NOMO-1 (cell line): ENCODE measurements at regions not wholly inside any gene's neighbourhood (a gene's known extent, or its start where the extent isn't known, plus 50 kb on each side); places are given as distances from the start of the nearest gene placed in this dataset.

ENCODE experiments used
- DNase-seq, 2 experiments: peaks; one replicate each; lab custom pipeline; 2025; ENCODE audit not compliant: unreplicated experiment in 2 of 2; lab: John Stamatoyannopoulos, UW

DNA sequence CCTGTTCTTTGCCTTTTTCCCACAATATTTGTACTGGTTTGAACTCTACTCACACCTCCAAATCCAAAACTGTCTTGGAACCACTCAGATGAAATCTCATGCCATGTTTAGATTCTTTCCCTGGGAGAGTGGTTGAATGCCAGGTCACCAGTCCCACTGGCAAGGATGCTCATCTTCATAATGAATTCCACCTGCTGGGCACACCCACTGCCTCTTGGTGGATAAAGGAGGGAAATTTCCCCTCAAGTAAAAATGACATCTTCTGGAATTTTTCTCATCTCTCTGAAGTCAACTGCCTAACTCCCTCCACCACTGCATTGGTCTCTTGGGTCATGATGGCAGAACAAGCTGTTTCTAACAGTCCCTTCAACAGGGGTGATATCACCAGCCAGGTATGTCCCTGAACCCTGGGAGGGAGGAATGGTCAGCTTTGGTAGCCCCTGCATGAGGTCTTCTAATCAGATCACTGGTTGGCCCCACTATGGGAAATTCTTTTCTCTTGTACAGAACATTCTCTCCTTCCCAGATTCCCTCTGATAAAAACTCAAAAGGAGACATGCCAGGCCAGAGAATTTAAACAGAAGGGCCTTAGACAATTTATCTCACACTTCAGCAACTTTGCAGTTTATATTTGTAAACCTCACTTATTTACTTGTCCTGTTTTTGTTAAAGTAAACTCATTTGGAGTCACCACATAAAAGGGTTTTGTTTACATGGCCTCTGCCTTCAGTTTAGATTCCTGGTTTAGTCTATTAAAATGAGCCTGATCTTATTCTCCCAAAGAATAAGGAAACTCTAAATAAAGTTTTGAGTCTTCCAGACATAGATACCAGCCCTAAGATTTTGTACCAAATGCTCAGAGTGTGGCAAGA is 143.4 kb downstream of the WNT5A start:
- DNase-seq, result no peak

DNA sequence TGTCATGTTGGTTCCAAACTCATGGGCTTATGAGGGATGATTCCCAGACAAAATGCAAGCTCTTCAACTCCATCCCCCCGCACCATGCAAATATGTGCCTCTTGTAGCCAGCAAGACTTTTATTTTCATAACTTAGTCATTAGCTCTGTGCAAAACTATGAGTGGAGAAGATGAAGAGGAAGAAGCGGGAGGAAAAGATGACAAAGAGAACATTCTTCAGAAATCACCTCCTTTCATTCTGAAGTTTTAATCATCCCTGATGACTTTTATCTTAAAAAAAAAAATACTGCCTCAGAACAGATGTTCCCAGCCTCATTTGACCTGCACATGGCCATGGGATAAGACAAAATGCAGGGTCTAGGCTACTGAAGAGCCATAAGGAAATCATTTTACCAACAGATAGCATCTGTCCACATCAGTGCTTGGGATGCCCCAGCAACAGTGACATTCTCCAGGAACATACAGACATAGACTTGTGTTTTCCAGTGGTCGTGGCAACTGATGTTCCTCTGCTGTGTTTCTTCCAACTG is 145.5 kb downstream of the WNT5A start:
- no peak for DNase-seq

DNA sequence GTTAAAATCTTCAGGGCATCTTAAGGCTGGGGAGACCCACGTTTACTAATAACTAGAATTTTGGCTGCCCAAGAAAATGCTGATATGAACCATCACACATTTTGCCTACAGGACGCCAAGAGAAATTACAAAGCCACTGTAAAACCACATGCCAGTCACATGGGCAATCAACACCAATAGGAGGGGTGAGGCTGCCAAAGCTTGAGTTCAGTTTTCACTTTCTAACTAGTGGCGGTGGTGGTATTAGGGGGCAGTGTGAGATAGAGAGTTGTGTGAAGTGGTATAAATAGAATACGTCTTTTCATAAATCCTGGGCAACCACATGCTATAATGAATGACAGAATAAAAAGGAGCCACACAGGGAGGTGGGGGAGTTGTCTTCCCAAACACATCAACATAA is 147.3 kb downstream of the WNT5A start:
- no peak for DNase-seq

DNA sequence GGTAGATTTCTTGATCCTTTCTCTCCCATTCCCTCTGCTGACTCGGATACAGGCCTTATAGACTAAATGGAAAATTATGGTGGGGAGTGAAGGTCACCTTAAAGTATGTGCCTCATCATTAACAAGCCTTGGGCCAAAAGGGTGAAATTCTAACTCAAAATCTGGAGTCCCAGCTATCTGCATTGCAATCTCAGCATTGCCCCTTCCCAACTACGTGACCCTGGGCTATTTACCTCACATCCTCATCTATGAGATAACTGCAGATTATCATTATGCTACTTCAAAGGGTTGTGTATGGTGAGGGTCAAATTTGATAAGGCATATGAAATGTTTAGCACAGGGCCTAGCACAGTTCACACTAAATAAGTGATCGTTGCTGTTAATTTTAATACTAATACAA is 147.7 kb downstream of the WNT5A start:
- no peak for DNase-seq

DNA sequence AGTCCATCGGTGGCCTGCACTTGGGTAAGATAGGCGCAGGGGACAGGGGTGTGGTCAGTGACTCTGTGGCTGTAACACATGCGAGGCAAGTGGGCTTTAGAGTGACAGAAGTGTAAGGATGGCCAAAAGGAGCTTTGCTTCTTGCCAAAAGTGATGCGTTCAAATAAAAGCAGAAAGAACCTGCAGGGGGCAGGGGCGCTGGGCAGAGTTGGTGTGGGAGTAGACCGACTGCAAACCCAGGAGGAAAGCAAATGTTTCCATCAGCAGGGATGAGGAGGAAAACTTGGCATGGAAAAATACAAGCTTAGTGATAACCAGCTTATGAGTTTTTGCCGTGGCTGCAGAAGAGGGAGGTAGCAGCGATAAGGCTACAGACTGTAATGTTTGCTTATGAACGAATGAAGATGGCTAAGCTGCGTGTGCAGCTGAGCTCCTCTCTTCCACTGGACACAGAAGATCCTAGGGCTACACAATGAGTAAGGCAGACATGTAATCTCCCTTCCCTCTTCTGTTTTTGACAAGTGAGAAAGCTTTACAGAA is 149.4 kb downstream of the WNT5A start:
- DNase-seq, result no peak

DNA sequence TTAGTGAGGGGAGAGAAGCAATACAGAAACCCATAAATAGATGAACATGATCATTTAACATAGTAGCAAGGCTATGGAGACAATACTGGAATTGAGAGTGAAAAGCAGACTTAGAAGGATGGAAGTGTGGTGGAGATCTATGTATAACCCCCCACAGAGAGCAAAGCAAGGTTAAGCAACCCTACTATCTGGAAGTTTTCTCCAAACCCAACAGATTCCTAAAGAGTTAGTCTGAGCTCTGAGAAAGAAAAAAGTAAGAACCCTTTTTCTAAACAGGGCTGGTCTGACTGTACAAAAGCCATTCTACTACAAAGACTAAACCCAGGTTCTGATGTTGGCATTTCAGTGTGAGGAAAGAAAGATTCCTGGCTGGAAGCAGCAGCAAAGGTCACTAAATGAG is 153.2 kb downstream of the WNT5A start:
- DNase-seq, result no peak

DNA sequence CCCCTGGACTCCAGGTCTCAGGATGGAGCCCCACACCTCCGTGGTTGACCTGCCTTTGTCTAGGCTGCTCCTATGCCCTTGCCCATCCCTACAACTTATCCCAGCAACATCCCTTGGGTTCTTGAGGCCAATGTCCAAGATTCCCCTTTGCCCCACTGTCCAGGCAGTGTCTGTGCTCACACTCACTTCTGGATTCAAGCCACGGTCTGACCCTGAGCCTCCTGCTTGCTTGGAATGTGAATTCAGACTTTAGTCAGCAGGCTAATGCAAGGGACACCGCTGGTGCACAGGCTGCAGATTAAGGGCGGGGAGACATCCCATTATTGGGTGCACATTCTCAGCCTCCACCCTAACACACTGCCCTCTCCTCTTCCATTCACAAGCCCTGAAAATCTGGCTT is 154.1 kb downstream of the WNT5A start:
- no peak for DNase-seq

DNA sequence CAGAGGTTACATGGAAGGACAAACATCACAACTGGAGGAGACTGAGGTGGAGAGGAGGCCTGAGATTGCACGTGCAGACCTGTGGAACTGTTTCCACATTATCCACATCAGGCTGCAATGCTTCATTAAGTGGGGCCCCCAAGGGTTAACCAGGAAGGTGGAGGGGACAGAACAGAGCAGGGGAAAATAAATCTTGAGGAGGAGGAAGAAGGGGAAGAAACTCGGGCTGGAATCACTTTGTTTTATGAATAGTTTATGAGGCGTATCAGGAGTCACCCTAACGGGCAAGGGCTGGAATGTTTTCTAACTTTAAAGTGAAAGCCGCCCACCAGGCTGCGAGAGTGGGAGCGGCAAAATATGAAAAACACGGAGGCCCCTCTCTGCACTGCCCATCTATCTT is 154.9 kb downstream of the WNT5A start:
- DNase-seq, result no peak

DNA sequence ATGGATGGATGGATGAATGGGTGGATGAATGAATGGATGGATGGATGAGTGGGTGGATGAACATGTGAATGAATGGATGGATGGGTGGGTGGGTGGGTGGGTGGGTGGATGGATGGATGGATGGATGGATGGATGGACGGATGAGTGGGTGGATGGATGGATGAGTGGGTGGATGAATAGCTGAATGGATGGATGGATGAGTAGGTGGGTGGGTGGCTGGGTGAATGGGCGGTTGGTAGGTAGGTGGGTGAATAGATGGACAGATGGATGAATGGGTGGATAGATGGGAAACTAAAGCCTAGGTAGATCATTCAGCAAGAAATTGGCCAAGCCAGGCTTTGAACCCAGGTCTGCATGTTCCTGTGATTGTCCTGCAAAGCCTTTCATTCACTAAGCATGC is 155.6 kb downstream of the WNT5A start:
- DNase-seq, result no peak

DNA sequence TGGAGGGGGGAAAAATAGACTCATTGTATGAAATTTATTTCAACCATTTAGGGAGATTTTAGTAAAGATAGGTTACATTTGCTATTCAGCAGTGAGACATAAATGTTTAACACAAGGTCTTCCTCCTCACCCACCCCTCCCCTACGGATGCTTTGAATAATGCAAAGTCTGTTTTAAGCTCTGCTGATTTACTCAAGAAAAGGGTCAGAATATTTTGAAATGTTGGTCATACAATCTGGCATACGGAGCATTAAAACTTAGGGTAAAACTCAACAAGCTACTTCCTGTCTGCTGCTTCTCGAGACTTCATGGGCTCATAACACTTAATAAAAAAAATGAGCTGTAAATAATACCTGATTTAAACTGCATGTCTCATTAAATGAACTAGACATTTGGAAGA is 156.3 kb downstream of the WNT5A start:
- DNase-seq, result no peak

DNA sequence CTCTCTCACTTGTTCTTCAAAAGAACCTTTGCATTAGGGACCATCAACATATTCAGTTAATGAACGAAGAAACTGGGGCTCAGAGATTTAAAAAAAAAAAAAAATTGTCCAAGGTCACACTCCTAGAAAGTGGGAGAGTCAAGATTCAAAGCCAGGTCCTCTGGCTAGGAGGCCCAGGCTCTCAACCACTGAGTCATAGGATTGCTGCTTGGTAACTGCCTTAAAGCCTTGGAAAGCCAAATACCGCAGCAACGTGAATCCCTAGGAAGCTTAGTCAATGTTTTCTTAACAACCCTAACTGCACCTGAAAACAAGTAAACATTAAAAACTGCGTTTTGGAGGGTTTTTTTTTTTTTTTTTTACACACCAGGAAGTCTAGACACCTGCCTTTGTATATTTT is 156.8 kb downstream of the WNT5A start:
- DNase-seq, result no peak

DNA sequence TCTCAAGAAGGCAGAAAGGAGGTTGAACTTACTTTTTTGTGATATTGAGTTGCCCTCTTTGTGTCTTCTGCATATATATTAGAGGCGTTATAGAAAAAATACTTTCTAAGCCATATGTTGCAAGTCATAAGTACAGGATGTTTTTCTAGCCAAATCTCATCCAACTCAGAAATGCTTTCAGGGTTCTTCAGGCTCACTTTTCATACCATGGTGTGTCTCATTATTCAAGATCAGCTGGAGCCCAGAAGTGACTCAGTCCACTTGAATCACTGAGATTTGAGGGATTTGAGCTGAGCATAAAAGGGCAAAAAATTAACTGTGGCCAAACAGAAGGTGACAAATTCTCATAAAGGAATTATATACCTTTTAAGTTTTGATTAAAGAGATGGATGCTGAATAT is 157.3 kb downstream of the WNT5A start:
- no peak for DNase-seq

DNA sequence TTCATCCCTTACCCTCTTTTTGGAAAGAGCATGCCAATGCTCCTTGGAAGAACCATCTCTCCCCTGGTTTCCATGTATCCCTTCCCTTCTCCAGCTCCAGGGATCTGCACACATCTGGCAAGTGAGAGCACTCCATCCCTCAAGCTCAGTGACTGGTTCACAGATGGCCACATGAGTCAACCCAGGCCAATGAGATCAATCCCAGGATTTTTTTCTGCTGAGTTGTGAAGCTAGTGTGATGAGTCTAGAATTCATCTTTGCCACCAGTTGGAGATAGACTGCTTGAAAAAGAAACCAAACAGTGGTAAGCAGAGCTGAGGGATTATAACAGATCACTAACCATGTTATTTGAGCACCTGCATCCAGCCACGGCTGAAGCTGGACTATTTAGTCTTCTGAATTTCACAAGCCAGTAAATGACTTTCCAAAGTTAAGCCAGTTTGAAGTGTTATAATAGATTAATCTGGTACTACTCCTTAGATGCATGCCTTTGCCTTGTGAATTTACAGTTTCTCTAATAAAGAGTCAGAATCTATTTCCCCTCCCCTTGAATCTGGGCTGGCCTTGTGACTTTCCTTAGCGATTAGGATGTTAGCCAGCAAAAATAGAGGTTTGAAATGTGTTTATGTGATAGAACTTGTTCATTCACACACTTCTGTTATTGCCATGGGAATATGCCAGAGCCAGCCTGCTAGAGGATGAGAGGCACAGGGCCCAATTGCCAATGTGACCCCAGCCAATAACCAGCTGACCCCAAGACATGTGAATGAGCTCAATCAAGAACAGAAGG is 159.8 kb downstream of the WNT5A start:
- no peak for DNase-seq

DNA sequence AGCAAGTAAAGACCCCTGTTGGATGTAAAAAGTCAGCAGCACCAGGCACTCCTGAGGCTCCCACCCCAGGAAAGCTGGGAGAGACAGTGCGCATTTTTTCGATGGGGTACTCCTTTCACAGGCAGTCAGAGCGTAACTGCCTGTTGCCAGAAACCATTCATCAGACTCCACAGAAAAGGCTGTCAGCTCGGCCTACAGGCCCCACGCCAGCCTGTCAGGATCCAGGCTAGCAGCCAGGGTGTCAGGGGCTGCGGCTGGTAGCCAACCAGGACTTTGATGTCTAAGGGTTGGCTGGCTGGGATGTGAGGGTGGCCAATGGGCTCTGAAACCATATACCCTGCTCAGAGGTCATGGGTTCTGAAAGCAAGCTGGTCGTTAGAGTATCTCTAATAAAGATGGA is 164.5 kb downstream of the WNT5A start:
- DNase-seq, result no peak

DNA sequence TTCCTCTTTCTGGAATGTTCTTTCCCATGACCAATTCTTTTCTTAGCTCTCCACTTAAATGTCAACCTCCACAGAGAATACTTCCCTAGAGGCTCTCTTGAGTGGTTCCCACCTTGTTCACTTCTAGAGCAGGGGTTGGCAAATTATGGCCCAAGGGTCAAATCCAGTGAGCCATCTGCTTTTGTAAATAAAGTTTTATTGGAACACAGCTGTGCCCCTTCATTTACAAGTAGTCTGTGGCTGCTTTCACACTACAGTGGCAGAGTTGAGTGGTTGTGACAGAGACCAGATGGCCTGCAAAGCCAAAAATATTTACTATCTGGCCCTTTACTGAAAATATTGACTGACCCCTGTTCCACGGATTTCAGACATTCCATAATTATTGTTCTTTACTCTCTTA is 166.2 kb downstream of the WNT5A start:
- no peak for DNase-seq

DNA sequence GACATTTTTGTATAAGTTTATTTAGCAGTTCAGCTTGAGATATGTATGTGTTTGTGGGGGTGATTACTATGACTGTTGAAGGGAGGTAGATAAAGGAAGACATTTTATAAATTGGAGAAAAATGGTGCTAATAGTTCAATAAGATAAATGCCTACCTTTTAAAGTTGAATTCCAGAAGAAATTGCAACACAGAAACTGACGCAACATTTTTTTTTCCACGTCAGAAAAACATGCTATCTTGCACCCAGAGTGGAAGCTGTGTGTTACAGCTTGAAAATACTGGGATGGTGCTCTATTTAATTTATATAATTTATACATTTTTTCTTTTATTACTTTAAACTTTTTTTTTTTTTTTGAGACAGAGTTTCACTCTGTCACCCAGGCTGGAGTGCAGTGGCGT is 171.7 kb downstream of the WNT5A start:
- DNase-seq, result no peak

DNA sequence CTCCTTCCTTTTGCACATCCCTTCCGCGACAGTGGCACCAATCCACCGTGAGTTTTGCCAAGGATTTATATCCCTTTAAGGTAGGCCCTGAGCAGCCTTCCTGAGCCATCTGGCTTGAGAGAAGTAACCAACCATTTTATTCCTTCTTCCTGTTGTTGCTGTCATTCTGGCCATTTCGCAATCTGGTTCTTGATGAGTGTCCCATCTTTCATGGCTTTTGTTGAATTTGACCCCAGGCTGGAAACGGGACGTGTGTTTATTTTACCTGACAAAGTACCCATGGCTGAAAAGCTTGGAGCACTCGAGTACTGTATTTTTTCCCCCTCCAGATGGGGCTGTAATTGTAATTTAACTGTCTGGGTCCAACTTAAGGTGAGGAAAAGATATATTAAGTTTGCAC is 173.4 kb downstream of the WNT5A start:
- no peak for DNase-seq

DNA sequence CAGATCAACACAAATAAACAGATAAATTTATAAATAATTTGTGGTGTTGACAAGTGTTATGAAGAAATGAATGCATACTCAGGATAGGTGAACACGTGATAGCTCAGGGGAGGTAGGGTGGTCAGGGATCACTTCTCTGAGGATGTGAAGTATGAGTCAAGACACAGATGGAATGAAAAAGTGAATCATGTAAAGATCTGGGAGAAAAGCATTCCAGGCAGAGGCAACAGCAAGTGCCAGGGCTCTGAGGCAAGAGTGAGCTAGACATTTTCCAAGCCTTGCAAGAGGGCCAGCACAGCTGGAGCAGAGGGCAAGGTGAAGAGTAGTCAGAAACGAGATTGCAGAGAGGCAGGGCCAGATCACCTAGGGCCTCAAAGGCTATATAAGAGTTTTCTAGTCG is 177.8 kb downstream of the WNT5A start:
- DNase-seq, result no peak

DNA sequence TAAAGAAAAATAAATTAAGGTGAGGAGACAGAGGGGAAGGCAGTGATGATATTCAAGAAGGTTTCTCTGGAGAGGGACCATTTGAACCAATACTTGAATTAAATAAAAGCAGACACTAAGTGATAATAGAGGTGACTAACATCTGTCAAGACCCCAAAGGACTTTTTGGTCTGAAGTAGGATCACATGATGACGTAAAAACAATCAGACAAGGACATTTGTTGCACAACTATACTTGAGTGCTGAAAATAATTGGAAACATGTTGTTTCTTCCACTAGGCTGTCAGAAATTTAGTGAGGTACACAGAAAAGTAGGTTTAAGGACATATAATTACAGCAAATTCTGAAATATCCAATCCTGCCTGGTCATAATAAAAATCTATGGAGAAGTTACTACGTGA is 179.5 kb downstream of the WNT5A start:
- no peak for DNase-seq

DNA sequence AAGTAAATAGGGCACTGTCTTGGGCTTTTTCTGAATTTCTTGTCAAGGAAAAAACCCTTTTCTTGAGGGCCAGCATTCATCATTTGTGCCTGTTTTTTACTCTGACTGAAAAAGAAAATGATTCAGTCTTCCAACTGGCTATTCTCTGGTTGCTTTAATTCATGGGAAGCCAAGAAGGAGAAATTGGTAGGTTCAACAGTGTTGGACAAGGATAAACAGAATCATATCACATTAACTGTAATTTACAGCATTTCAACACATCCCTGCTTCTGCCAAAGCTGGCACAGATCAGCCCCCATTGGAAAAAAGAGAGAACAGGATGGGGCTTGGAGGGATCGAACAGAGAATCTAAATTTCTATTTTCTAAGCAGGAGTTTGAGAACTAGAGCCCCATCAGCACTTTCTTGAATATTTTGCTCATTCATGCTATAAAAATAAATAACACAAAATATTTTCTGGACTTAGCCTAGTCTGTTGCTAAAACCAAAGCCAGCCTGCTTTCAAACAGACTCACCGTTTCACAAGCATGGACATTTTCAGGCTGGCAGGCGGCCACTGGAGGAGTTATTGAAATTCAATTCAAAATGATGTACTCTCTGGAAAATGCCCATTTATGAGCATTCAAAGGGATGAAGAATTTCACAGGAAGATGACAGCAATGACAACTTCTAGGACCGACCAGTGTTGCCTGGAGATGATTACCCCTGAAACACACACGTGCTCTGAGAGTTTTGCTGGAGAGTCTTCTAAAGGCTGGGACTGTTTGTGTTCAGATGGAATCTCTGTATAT is 181.2 kb downstream of the WNT5A start:
- DNase-seq, result no peak

DNA sequence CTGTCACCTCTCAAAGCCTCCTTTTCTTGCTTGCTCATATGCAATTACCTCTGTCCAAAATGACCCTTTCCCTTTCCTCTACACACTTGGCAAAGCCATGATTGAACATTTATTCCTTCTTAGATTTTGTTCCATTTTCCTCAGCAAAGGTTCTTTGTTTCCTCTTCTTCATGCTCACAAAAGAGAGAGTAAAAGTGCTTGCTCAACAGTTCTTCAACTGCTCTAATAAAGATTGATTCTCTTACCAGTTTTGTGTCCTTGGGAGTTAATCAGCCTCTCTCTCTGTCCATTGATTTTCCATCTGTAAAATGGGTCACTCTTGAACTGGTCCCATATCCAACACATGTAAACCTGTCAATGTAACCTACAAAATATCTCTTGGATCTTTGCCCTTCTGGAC is 186.4 kb downstream of the WNT5A start:
- no peak for DNase-seq
